Fibroblast of gingiva (primary cell): ENCODE measurements at regions not wholly inside any gene's neighbourhood (a gene's known extent, or its start where the extent isn't known, plus 50 kb on each side); places are given as distances from the start of the nearest gene placed in this dataset.

Experiments used
- DNase-seq: peaks from one replicate; pipeline ENCODE4 v3.0.0-alpha.2; 2011; ENCODE audit warnings: low read depth

DNA sequence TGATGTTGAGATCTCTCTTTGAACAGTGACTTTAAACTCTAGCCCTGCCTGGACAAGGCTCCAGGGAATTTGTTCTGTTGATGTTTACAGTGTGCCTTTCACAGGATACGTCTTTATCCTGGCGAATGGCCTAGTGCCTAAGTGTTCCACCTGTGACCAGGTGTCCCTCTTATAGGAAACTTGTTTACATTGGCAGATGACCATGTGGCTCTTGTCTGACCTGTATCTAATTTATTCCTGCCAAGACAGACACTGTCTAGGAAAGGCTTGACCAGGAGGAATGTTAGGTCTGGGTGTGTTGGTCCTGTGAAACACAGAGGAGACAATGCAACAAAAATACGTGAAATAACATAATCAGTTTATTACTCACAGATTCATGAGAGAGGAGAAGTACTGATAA is 875.6 kb downstream of the METTL15 start:
- no peak for DNase-seq

- peak; percentile 29 for DNase-seq
Observed at GRCh38 chr11:28981381-28981780, 873.2 kb downstream of the METTL15 start.

DNA sequence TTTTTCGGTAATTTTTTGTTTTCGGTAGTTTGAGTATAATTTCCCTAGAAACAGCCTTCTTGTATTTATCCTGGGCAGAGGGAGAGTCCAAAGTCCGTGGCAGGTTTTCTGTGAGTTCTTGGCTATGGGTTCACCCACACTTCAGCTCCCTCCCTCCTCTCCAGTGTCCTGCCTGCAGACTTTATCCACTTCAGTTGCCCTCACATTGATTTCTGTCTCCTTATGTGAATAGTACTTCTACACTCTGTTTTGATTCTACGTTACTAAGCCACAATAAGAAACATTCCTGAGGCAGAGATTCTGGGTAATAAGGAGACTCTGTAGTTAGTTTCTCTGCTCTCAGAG is 868.6 kb downstream of the METTL15 start:
- DNase-seq: no peak

- no peak for DNase-seq
Observed at GRCh38 chr11:28976012-28976800, 868.0 kb downstream of the METTL15 start.

DNA sequence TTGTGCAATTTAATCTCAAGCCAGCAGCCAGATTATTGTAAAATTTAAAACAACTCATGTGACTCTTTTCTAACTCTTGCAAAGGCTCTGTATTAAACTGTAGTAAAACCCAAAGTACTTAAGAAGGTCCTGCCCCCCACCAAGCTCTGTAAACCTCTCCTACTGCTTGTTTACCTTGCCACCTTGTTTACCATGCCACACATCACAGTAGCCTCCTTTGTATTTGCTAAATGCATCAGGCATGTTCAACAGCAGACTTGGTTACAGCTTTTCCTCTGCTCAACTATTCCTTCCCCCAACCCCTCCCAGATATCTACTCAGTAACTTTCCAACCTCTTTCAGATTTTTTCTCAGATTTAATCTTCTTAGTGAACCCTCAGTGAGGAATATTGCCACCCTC is 861.6 kb downstream of the METTL15 start:
- no peak for DNase-seq

DNA sequence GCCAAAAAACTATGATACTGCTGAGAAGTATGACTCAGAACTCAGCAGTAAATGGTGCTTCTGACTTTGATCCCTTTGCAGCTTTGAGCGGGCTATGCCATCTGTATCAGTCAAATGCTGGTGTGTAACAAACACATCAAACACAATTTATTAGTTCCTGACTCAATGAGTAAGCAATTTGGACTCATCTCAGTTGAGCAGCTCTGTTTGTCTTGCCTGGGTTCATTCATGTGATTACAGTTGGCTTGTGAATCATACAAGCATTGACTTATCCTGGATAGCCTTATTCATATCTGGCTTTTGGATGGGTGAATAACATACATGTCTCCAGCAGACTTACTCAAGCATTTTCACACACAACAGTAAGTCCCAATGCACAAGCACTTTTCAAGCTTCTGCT is 858.8 kb downstream of the METTL15 start:
- no peak for DNase-seq

GRCh38 chr11:28965819-28966218 is 857.6 kb downstream of the METTL15 start:
- peak; percentile 25 for DNase-seq

GRCh38 chr11:28964811-28965210 is 856.6 kb downstream of the METTL15 start:
- peak; percentile 44 for DNase-seq

DNA sequence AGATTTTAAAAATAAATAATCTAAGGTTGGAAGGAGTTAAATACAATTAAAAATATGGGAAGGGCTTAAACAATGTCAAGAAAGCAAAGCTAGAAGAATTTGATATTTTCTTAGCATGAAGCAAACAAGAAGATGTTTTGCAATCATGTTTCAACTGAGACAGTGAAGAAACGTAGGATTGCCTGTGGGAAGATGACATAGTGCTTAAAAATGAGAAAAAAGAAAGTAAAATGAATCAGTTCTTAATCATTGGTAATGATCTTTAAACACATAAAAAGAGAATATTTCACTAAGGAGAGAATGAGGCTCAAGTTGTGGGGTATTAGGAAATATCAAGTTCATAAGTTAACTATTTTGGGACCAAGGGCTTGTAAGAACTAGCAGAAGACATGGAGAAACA is 855.0 kb downstream of the METTL15 start:
- DNase-seq: peak; percentile 76

- DNase-seq: no peak
Observed at GRCh38 chr11:28962502-28962901, 854.3 kb downstream of the METTL15 start.

DNA sequence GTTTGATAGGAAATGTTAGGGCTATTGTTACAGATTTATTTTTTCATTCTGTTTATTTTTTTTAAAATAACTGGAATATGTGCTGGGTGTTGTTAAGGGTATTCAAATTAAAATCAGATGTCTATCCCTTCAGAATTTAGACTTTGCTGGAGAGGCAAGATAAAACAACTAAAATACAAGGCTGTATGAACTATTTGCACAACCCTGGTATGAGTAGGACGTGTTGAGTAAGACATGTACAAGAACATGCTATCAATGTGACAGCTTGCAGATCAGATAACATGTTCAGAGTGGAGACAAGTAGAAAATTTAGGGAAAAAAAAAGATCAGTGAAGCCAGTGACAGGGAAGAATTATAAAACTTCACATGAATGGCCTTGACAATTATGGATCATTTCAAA is 853.5 kb downstream of the METTL15 start:
- DNase-seq: peak; percentile 79

- DNase-seq: no peak
Observed at GRCh38 chr11:28956446-28956845, 848.3 kb downstream of the METTL15 start.

GRCh38 chr11:28951191-28951590 is 843.0 kb downstream of the METTL15 start:
- no peak for DNase-seq

DNA sequence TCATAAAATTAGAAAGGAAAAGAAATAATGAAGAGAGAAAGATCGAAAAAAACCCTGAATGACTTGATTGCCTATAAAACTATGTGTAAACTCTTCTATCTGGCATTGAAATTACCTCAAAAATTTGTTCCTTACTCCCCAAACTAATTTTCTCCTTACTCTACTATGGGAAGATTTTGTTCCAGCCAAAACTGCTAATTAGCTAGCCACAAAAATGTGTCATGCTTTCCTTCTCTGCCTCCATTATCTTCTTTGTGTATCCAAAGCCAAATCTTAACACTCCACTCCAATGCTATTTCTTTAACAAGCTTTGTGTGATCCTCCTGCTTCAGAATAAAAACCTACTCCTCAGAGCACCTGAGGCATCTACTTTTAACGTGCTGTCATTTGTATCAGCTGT is 831.2 kb downstream of the METTL15 start:
- no peak for DNase-seq

DNA sequence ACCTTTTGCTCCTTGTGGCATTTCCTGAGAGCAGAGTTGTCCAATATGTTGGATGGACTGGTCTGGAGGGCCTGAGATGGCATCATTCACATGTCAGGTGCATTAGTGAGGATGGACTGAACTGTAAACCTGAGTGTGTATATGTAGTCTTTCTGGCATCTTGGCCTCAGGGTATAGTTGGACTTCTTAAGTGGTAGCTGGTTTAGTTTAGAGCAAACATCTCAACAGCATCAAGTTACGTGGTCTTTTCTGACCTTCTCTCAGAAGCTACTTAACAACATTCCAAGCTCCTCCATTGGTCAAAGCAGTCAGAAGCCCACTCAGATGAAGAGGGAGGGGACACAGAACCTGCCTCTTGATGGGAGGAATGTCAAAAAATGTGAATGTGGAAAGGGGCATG is 829.9 kb downstream of the METTL15 start:
- DNase-seq: no peak

DNA sequence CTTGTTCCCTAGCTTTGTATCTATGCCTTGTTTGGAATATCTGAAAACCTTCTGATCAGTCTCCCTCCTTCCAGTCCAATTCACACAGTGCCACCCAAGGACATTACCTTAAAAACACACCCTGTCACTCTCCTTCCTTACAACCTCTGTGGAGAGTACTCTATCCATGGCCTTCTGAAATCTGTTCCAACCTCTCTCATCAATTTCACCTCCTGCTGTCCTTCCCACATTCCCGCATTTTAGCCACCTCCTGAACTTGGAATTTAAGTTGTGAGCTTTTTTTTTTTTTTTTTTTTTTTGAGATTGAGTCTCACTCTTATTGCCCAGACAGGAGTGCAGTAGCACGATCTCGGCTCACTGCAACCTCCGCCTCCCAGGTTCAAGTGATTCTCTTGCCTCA is 824.8 kb downstream of the METTL15 start:
- DNase-seq: no peak

- peak; percentile 3 for DNase-seq
Observed at GRCh38 chr11:28924004-28924403, 815.8 kb downstream of the METTL15 start.

DNA sequence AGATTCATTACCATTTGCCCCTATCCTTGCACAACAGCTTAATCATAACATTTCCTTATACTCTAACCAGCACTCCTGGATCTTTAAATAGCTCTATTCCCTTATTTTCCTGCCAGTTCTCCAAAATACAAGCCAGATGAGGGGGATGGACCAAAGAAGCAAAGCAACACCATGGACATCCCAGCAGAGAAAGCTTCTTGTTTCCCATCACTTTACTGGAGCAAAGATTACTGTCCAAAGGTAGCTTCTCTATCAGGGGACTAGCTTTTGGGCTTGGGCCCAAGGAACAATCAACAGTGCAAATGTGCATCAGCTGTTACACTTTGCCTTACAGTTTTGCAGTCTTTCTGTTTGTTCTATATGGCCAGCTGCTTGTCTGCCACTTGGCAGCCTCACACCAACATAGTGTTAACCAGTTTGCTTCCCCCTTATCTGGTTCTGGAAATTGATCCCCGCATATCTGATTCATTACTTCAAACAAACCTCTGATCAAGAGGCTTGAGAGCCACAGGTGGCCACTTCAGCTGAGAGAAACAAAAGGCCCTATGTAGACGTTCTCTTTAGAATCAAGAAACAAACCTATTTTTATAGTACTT is 814.3 kb downstream of the METTL15 start:
- peak; percentile 37 for DNase-seq

- DNase-seq: no peak
Observed at GRCh38 chr11:28919194-28919593, 811.0 kb downstream of the METTL15 start.

DNA sequence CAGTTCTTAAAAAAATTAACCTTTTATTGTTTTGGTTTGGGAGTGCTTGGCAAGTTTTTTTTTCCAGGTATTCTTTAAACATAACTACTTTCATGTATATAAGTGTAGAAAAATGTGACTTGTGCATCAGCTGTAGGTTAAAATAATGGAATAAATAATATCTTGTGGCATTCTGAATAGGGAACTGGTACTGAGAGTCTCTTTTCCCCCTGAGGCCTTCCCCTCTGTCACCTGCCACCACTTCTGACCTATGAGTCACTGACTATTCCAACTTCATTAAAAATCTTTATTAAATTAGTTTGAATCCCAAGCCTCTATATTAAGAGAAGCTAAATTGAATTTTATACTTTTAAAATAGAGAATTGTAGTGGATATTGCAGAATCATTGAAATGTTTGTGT is 805.7 kb downstream of the METTL15 start:
- no peak for DNase-seq

DNA sequence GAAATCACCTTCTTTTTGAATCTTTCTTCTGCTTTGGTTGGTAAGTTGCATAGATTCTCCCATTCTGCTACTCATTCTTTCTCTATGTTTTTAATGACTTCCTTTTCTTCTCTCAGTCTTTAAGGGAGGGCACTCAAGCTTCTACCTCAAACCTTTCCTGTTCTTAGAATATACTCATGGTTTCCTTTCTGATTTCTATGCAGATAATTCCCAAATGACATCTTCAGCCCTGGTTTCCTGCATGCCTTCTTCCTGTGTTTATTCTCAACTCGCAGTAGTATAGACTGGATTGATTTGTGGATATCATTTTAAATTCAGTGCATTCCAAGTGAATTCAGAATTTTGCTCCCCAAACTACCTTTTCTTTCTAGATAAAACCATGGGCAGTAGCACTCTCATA is 803.6 kb downstream of the METTL15 start:
- no peak for DNase-seq

- DNase-seq: no peak
Observed at GRCh38 chr11:28910926-28911325, 802.7 kb downstream of the METTL15 start.

- no peak for DNase-seq
Observed at GRCh38 chr11:28903716-28904115, 795.5 kb downstream of the METTL15 start.

DNA sequence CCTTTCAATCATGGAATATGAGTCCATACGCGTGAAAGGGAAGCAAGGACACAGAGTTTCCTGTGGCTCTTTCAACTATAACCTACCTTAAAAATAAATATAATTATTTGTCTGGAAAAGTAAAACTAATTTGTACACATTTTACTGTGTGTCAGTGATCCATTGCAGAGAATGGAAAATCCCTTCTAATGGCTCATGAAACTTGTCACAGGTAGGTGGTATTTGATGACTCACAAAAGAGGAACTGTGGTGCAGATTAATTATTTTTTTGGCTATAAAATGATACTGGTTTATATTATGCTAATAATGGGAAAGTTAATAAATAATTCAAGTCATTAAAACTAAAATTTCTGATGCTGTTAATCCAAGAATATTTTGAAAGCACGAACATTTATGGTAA is 792.2 kb downstream of the METTL15 start:
- DNase-seq: no peak
